CD14-positive monocyte (primary cell): ENCODE measurements at regions not wholly inside any gene's neighbourhood (a gene's known extent, or its start where the extent isn't known, plus 50 kb on each side); places are given as distances from the start of the nearest gene placed in this dataset.

Experiments used
- DNase-seq, 3 donors: peaks; one replicate each; pipeline ENCODE4 v3.0.0-alpha.2; 2011 to 2022
- H2AFZ ChIP-seq: 2 replicates; pipeline ENCODE4 v1.6.0; 2012; ENCODE audit warnings: mild to moderate bottlenecking, low read depth, low read length, inconsistent platforms; ENCODE audit not compliant: insufficient read depth, poor library complexity, severe bottlenecking
- H3K27ac ChIP-seq, 2 donors: 1 replicate in 1 of 2; 2 replicates in 1 of 2; pipeline ENCODE4 v1.5.1; 2012 to 2013; ENCODE audit warnings: low read length in 2 of 2, control low read depth in 1 of 2, inconsistent platforms in 1 of 2, low read depth in 1 of 2, mild to moderate bottlenecking in 1 of 2
- H3K27me3 ChIP-seq, 2 donors: one replicate each; pipeline versions ENCODE4 v1.6.0 to v1.6.1; 2011 to 2013; ENCODE audit warnings: low read length in 2 of 2; ENCODE audit not compliant: control insufficient read depth in 2 of 2, insufficient read depth in 2 of 2
- H3K36me3 ChIP-seq, 2 donors: replicated peaks in 1 of 2; 1 replicate in 1 of 2; 2 replicates in 1 of 2; pipeline versions ENCODE4 v1.5.1 to v1.6.1; 2012 to 2013; ENCODE audit warnings: low read length in 2 of 2, control low read depth in 1 of 2, inconsistent platforms in 1 of 2, mild to moderate bottlenecking in 1 of 2; ENCODE audit not compliant: insufficient read depth in 2 of 2, control insufficient read depth in 1 of 2
- H3K4me1 ChIP-seq, 2 donors: 1 replicate in 1 of 2; 2 replicates in 1 of 2; pipeline versions ENCODE4 v1.5.1 to v1.6.1; 2012 to 2013; ENCODE audit warnings: low read length in 2 of 2, control low read depth in 1 of 2, inconsistent platforms in 1 of 2, mild to moderate bottlenecking in 1 of 2, moderate library complexity in 1 of 2; ENCODE audit not compliant: insufficient read depth in 2 of 2, control insufficient read depth in 1 of 2
- H3K4me2 ChIP-seq: replicated peaks from 2 replicates; pipeline ENCODE3; 2012; ENCODE audit warnings: low read length, moderate library complexity, mild to moderate bottlenecking; ENCODE audit not compliant: poor library complexity, severe bottlenecking; ENCODE audit errors: extremely low read depth
- H3K4me3 ChIP-seq, 3 experiments: fragments of 200-600 bp in 1 of 3; sonication (generic) in 1 of 3; replicated peaks in 1 of 3; 1 replicate in 2 of 3; 2 replicates in 1 of 3; pipeline ENCODE4 v1.5.1; 2011 to 2013; ENCODE audit warnings: low read length in 3 of 3, mild to moderate bottlenecking in 3 of 3, control low read depth in 2 of 3, low read depth in 2 of 3, inconsistent platforms in 1 of 3, moderate library complexity in 1 of 3
- H3K79me2 ChIP-seq: 2 replicates; pipeline ENCODE4 v1.6.0; 2012; ENCODE audit warnings: mild to moderate bottlenecking, control low read depth, inconsistent platforms, low read length, moderate library complexity; ENCODE audit not compliant: insufficient read depth
- H3K9ac ChIP-seq: 2 replicates; pipeline ENCODE4 v1.6.0; 2017; ENCODE audit warnings: low read length, mild to moderate bottlenecking; ENCODE audit not compliant: insufficient read depth, poor library complexity, severe bottlenecking
- H3K9me3 ChIP-seq, 2 donors: replicated peaks in 1 of 2; 1 replicate in 1 of 2; 2 replicates in 1 of 2; pipeline versions ENCODE4 v1.5.1 to v1.6.1; 2012 to 2013; ENCODE audit warnings: low read length in 2 of 2, control low read depth in 1 of 2; ENCODE audit not compliant: control insufficient read depth in 1 of 2, insufficient read depth in 1 of 2
- H4K20me1 ChIP-seq: 2 replicates; pipeline ENCODE4 v1.6.0; 2012; ENCODE audit warnings: mild to moderate bottlenecking, low read length, control low read depth, moderate library complexity; ENCODE audit not compliant: insufficient read depth
- H3K27ac Mint-ChIP-seq, 7 donors: one replicate each; pipeline ENCODE4 v1.8.0; 2020; ENCODE audit warnings: mild to moderate bottlenecking in 7 of 7, mixed read lengths in 7 of 7, moderate library complexity in 6 of 7, inconsistent platforms in 2 of 7
- H3K27me3 Mint-ChIP-seq, 3 donors: one replicate each; pipeline ENCODE4 v1.8.0; 2021 to 2022; ENCODE audit warnings: low read depth in 3 of 3, mild to moderate bottlenecking in 3 of 3, mixed read lengths in 3 of 3, moderate library complexity in 3 of 3, inconsistent platforms in 1 of 3
- H3K36me3 Mint-ChIP-seq, 2 donors: one replicate each; pipeline ENCODE4 v1.8.0; 2020; ENCODE audit warnings: mixed read lengths in 2 of 2, inconsistent platforms in 1 of 2, mild to moderate bottlenecking in 1 of 2
- H3K4me1 Mint-ChIP-seq: one replicate; pipeline ENCODE4 v1.8.0; 2020; ENCODE audit warnings: mild to moderate bottlenecking, mixed read lengths
- H3K4me3 Mint-ChIP-seq, 2 donors: one replicate each; pipeline ENCODE4 v1.8.0; 2020; ENCODE audit warnings: mild to moderate bottlenecking in 2 of 2, mixed read lengths in 2 of 2, moderate library complexity in 1 of 2
- H3K9me3 Mint-ChIP-seq, 7 donors: one replicate each; pipeline ENCODE4 v1.8.0; 2020 to 2022; ENCODE audit warnings: mixed read lengths in 7 of 7, mild to moderate bottlenecking in 6 of 7, moderate library complexity in 6 of 7, inconsistent platforms in 2 of 7
- WGBS: methylation state at CpG from one replicate; pipeline ENCODE4 v1.1.5; 2013; ENCODE audit warnings: missing lambda C conversion rate; ENCODE audit not compliant: insufficient coverage; 5-methylcytosine and 5-hydroxymethylcytosine counted together
- intact Hi-C, 2 donors: fragments of 100-400 bp; cut with micrococcal nuclease; formaldehyde crosslinking; loops; one replicate each; pipeline versions ENCODE4 v1.15.0 to v1.15.1; 2023
- TF ChIP-seq, protein P1 (sequence below): fragments of 200-600 bp; IDR thresholded peaks from one replicate; pipeline ENCODE4 v1.8.0; 2022; ENCODE audit warnings: antibody characterized with exemption, mild to moderate bottlenecking

DNA sequence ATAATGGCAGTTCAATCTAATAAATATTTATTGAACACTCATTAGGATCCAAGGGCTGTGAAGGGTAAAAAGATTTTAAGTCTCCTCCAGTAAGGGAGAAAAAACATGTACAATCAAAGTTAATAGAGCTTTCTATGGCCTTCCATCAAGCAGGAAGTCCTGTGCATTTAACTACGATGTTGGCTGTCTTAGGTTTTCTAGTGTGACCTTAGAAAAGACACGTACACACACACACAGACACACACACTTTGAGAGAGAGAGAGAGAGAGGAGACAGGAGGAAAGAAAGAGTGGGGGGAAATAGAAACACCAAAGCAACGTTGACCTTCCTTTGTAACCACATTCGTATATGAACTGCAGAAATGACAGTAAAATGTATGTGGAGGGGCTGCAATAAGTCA lies 126.1 kb upstream of the TMC3 start:
- Histone ChIP-seq H4K20me1 (no peaks in the 10 kb centered on the region), H3K4me2 (no peak overlapping the region), H2AFZ (no peak overlapping the region), H3K4me3 (no peak overlapping the region), H3K4me1 (no peaks in the 10 kb centered on the region), H3K27me3 (no peaks in the 10 kb centered on the region), H3K27ac (no peak overlapping the region), H3K9me3 (no peaks in the 10 kb centered on the region), H3K9ac (no peak overlapping the region), H3K79me2 (no peaks in the 10 kb centered on the region), H3K36me3 (no peaks in the 10 kb centered on the region)
- intact Hi-C loops, result no loop called here
- WGBS, result 100% methylated on average over 2 of the region's 4 CpGs
- H3K9me3 Mint-ChIP-seq, result peaks cover 1 to 6% (median 2%) of the 10 kb centered on the region in 7 donors
- H3K27ac Mint-ChIP-seq, result no peak overlapping the region
- H3K4me1 Mint-ChIP-seq, result no peaks in the 10 kb centered on the region
- no peak for DNase-seq
- H3K27me3 Mint-ChIP-seq, result peaks cover 1 to 3% (median 1%) of the 10 kb centered on the region in 3 donors
- TF ChIP-seq, protein P1, sequence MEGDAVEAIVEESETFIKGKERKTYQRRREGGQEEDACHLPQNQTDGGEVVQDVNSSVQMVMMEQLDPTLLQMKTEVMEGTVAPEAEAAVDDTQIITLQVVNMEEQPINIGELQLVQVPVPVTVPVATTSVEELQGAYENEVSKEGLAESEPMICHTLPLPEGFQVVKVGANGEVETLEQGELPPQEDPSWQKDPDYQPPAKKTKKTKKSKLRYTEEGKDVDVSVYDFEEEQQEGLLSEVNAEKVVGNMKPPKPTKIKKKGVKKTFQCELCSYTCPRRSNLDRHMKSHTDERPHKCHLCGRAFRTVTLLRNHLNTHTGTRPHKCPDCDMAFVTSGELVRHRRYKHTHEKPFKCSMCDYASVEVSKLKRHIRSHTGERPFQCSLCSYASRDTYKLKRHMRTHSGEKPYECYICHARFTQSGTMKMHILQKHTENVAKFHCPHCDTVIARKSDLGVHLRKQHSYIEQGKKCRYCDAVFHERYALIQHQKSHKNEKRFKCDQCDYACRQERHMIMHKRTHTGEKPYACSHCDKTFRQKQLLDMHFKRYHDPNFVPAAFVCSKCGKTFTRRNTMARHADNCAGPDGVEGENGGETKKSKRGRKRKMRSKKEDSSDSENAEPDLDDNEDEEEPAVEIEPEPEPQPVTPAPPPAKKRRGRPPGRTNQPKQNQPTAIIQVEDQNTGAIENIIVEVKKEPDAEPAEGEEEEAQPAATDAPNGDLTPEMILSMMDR, result no peak
- H3K36me3 Mint-ChIP-seq, result no peaks in the 10 kb centered on the region
- no peak overlapping the region for H3K4me3 Mint-ChIP-seq

DNA sequence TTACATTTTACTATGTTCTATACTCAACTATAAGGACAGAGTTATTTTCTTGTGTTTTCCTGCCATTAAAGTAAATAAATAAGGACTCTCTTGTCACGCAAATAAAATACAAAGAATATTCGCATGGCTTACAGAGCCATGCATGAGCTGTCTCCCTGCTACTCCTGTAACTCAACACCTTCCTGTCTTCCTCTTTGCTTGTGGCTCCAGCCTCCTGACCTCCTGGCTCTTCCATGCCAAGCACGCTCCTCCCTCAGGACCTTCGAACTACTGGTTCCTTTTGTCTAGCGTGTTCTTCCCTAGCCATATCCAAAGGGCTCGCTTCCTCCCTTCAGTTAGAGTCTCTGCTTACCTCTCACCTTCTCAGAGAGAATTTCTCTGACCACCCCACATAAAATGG lies 124.3 kb upstream of the TMC3 start:
- Histone ChIP-seq H3K4me3 (no peak overlapping the region), H2AFZ (no peak overlapping the region), H3K4me2 (no peak overlapping the region), H3K27ac (no peak overlapping the region), H3K4me1 (no peaks in the 10 kb centered on the region), H3K9ac (no peak overlapping the region), H4K20me1 (no peaks in the 10 kb centered on the region), H3K36me3 (no peaks in the 10 kb centered on the region), H3K9me3 (no peaks in the 10 kb centered on the region), H3K79me2 (no peaks in the 10 kb centered on the region), H3K27me3 (no peaks in the 10 kb centered on the region)
- whole genome bisulfite sequencing, result 98% methylated on average over 6 of the region's 6 CpGs
- H3K27ac Mint-ChIP-seq, result peak overlapping the region in 1 of 7 donors; percentile 7
- intact Hi-C loops, result no loop called here
- no peak overlapping the region for H3K4me3 Mint-ChIP-seq
- TF ChIP-seq, protein P1, result no peak
- H3K9me3 Mint-ChIP-seq, result peaks cover 1 to 6% (median 2%) of the 10 kb centered on the region in 7 donors
- H3K36me3 Mint-ChIP-seq, result no peaks in the 10 kb centered on the region
- no peak for DNase-seq
- H3K4me1 Mint-ChIP-seq, result no peaks in the 10 kb centered on the region
- peaks cover 1 to 3% (median 1%) of the 10 kb centered on the region in 3 donors for H3K27me3 Mint-ChIP-seq
